RWPE1 (cell line): ENCODE measurements at regions not wholly inside any gene's neighbourhood (a gene's known extent, or its start where the extent isn't known, plus 50 kb on each side); places are given as distances from the start of the nearest gene placed in this dataset.

ENCODE experiments used
- CTCF ChIA-PET: fragments of 350-600 bp; sonication (Branson Sonifier 250); formaldehyde crosslinking; extraction: SDS; loops from one replicate; lab custom pipeline; 2021; lab: Yijun Ruan, JAX
- POLR2A ChIA-PET: fragments of 400-600 bp; formaldehyde crosslinking; extraction: SDS; loops from one replicate; lab custom pipeline; 2020; ENCODE audit warnings: antibody characterized with exemption; ENCODE audit not compliant: low non-redundant PET; lab: Yijun Ruan, JAX
- DNase-seq: peaks from one replicate; pipeline ENCODE4 v3.0.0; 2012; ENCODE audit warnings: low spot score
- H3K27ac ChIP-seq: fragments of 450-650 bp; 2 replicates; pipeline ENCODE4 v1.5.1; 2017
- TF ChIP-seq, protein P1 (sequence below): fragments of 450-650 bp; conservative IDR thresholded peaks from 2 replicates; pipeline ENCODE4 v1.5.1; 2017; ENCODE audit warnings: low read depth, mild to moderate bottlenecking

- CTCF ChIA-PET = interaction anchor here (0.6 kb wide), 1 partner anchor 905 kb away, joined by 3 read pairs; no protein-coding TSS in a partner anchor
- TF ChIP-seq, protein P1, sequence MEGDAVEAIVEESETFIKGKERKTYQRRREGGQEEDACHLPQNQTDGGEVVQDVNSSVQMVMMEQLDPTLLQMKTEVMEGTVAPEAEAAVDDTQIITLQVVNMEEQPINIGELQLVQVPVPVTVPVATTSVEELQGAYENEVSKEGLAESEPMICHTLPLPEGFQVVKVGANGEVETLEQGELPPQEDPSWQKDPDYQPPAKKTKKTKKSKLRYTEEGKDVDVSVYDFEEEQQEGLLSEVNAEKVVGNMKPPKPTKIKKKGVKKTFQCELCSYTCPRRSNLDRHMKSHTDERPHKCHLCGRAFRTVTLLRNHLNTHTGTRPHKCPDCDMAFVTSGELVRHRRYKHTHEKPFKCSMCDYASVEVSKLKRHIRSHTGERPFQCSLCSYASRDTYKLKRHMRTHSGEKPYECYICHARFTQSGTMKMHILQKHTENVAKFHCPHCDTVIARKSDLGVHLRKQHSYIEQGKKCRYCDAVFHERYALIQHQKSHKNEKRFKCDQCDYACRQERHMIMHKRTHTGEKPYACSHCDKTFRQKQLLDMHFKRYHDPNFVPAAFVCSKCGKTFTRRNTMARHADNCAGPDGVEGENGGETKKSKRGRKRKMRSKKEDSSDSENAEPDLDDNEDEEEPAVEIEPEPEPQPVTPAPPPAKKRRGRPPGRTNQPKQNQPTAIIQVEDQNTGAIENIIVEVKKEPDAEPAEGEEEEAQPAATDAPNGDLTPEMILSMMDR = no peak
- no peak overlapping the region for H3K27ac ChIP-seq
- POLR2A ChIA-PET = no interaction called here
- no peak for DNase-seq
Measured at GRCh38 chr20:39784693-39785092, 822.5 kb downstream of the DHX35 start.

GRCh38 chr20:39778847-39779604 lies 816.9 kb downstream of the DHX35 start:
- TF ChIP-seq, protein P1 = no peak
- ChIA-PET CTCF (interaction anchor here (0.6 to 0.9 kb wide), 2 partner anchors 61 to 93 kb away, joined by 4 read pairs; no protein-coding TSS in a partner anchor), POLR2A (no interaction called here)
- no peak overlapping the region for H3K27ac ChIP-seq
- DNase-seq = no peak

- DNase-seq = no peak
- TF ChIP-seq, protein P1 = no peak
- no peak overlapping the region for H3K27ac ChIP-seq
- ChIA-PET POLR2A (no interaction called here), CTCF (interaction anchor here (0.6 kb wide), 1 partner anchor 61 kb away, joined by 4 read pairs; no protein-coding TSS in a partner anchor)
Measured at GRCh38 chr20:39778431-39778830, 816.3 kb downstream of the DHX35 start.

DNA sequence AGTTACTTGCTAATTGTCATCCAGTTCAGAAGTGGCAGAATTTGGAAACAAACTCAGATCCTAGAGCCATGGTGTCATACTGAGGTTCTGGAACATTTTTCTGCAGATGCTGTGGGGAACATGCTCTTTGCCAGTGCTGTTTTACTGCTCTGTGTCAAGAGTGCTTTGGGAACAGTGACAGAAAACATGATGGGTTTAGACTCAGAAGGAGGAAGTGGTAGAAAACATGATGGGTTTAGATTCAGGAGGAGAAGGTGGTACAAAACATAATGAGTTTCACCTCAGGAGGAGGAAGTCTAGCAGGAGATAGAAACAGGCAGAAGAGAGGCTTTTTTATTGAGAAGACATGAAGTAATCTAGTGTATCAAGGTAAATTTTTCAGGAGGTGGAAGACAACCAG lies 815.5 kb downstream of the DHX35 start:
- CTCF ChIA-PET = no interaction called here
- DNase-seq = no peak
- TF ChIP-seq, protein P1 = no peak
- H3K27ac ChIP-seq = no peak overlapping the region
- POLR2A ChIA-PET = no interaction called here

DNA sequence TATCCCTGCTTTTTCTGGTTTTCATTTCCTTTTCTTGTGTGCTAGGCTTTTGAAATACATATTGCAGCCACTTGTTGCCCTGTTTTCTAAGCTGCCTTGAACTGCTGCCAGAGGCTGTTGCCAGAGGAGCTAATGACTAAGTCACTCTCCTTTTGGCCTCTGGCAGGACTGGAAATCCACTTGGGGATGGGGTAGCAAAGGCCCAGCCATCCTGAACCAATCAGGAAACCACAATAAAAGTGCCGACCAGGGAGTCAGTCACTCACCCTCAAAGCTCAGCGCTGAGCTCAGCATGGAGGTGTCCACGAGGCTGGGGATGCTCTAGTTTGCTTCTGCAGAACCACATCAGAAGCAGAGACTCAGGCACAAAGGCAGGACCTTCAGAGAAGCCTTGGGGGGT lies 813.0 kb downstream of the DHX35 start:
- no peak overlapping the region for H3K27ac ChIP-seq
- CTCF ChIA-PET = interaction anchor here (0.6 to 0.7 kb wide), 2 partner anchors 423 to 1171 kb away, joined by 3 read pairs; no protein-coding TSS in a partner anchor
- TF ChIP-seq, protein P1 = no peak
- POLR2A ChIA-PET = no interaction called here
- peak; percentile 23 for DNase-seq

DNA sequence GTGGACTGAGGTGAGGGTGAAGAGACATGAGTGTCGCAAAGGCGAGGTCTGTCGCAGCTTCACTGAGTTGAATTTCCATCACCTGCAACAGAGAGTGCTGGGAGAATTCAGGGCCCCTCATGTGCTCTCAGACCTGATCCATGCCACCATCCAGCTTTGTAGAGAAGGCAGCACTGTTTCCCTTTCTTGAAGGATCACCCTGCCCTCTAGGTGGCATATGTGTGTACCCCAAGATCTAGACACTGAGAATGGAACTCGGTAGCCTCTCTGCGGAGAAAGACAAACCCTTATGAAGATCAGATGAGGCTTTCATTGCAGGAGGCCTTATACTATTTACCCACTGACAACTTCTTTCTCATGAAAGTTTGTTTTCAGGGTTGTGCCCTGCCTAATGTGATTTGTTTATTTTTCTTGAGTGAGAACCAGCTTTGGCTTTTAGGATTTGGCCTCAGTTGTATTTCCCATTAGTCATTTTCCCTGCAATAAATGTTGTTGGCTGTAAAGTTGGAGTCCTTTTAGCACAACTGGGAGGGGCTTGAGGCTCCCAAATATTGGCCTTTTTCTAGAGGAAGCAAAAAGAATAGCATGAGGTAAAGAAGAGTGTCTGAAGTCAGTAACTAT lies 811.3 kb downstream of the DHX35 start:
- CTCF ChIA-PET = interaction anchor here (0.6 kb wide), 1 partner anchor 1780 kb away, joined by 3 read pairs; no protein-coding TSS in a partner anchor
- DNase-seq = no peak
- H3K27ac ChIP-seq = no peak overlapping the region
- TF ChIP-seq, protein P1 = no peak
- POLR2A ChIA-PET = no interaction called here
